ENCODE measurements at regions not wholly inside any gene's neighbourhood (a gene's known extent, or its start where the extent isn't known, plus 50 kb on each side); places are given as distances from the start of the nearest gene placed in this dataset.

DNA sequence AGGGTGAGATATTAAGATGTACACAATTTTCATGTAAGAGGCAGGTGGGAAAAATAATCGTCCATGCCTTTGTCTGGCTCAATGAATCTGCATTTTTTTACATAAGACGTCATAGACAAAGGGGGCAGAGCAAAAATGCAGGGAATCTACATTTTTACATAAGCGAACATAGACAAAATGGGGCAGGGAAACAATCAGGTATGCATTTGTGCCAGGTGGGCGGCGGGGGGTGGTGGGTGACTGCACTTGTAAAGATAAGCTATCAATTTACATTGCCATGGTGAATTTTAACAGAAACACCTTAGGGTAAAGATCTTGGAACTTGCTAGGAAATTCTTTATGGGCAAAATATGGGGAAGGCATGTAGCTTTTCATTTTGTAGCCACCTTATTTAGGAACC lies 96.3 kb upstream of the CES5A start:
- Mint-ChIP-seq H3K27me3 (ENCODE audit: low read depth in 2 of 2) (peaks cover 14 to 18% of the 10 kb centered on the region in 2 donors), H3K9me3 (peaks cover 0 to 2% of the 10 kb centered on the region in 2 donors), H3K27ac (no peak overlapping the region), H3K4me1 (no peaks in the 10 kb centered on the region), H3K4me3 (no peak overlapping the region), H3K36me3 (no peaks in the 10 kb centered on the region)
- H3K27ac ChIP-seq (ENCODE audit: low read length) = no peak overlapping the region
- no peak overlapping the region for H3K4me3 ChIP-seq (ENCODE audit: low read length)
- no peaks in the 10 kb centered on the region for H3K4me1 ChIP-seq (ENCODE audit: control insufficient read depth, insufficient read depth, low read length)
- intact Hi-C loops (cut with micrococcal nuclease) = no loop called here
- 89% methylated on average over 5 of the region's 5 CpGs for WGBS (ENCODE audit: insufficient coverage)
- H3K27me3 ChIP-seq (ENCODE audit: control insufficient read depth, insufficient read depth, low read length) = no peaks in the 10 kb centered on the region
- H3K9me3 ChIP-seq (ENCODE audit: control insufficient read depth, insufficient read depth, low read length) = no peaks in the 10 kb centered on the region
- TF ChIP-seq, protein P1, sequence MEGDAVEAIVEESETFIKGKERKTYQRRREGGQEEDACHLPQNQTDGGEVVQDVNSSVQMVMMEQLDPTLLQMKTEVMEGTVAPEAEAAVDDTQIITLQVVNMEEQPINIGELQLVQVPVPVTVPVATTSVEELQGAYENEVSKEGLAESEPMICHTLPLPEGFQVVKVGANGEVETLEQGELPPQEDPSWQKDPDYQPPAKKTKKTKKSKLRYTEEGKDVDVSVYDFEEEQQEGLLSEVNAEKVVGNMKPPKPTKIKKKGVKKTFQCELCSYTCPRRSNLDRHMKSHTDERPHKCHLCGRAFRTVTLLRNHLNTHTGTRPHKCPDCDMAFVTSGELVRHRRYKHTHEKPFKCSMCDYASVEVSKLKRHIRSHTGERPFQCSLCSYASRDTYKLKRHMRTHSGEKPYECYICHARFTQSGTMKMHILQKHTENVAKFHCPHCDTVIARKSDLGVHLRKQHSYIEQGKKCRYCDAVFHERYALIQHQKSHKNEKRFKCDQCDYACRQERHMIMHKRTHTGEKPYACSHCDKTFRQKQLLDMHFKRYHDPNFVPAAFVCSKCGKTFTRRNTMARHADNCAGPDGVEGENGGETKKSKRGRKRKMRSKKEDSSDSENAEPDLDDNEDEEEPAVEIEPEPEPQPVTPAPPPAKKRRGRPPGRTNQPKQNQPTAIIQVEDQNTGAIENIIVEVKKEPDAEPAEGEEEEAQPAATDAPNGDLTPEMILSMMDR (IDR thresholded peaks at IDR 0.05) = no peak
- H3K36me3 ChIP-seq (ENCODE audit: control insufficient read depth, insufficient read depth, low read length) = no peaks in the 10 kb centered on the region
- ATAC-seq = no peak
- DNase-seq = no peak

DNA sequence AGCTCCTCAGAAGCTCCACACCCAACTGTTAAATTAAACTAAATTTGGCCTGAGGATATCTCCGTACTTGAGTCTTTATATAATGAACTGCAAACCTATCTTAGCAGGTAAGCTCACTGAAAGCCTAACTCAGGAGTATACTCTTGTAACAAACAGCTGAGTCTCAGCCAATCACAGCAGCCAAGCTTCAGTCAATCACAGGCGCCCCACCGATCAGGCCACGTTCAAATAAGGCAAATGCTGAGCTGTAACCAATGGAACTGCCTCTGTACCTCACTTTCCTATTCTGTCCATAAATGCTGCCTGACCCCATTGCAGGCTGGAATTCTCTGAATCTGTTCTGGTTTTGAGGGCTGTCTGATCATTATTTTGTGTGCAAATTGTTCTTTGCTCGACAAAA lies 93.0 kb upstream of the CES5A start:
- ATAC-seq (no peak), DNase-seq (no peak)
- no peaks in the 10 kb centered on the region for H3K4me1 ChIP-seq (ENCODE audit: control insufficient read depth, insufficient read depth, low read length)
- no peak overlapping the region for H3K4me3 ChIP-seq (ENCODE audit: low read length)
- H3K36me3 Mint-ChIP-seq = no peaks in the 10 kb centered on the region
- no peaks in the 10 kb centered on the region for H3K9me3 ChIP-seq (ENCODE audit: control insufficient read depth, insufficient read depth, low read length)
- H3K9me3 Mint-ChIP-seq = no peaks in the 10 kb centered on the region
- no peaks in the 10 kb centered on the region for H3K27me3 ChIP-seq (ENCODE audit: control insufficient read depth, insufficient read depth, low read length)
- no peaks in the 10 kb centered on the region for H3K4me1 Mint-ChIP-seq
- TF ChIP-seq, protein P1 (IDR thresholded peaks at IDR 0.05) = no peak
- no peak overlapping the region for H3K4me3 Mint-ChIP-seq
- WGBS (ENCODE audit: insufficient coverage) = 80% methylated on average over 5 of the region's 5 CpGs
- no peaks in the 10 kb centered on the region for H3K36me3 ChIP-seq (ENCODE audit: control insufficient read depth, insufficient read depth, low read length)
- peaks cover 6 to 9% of the 10 kb centered on the region in 2 donors for H3K27me3 Mint-ChIP-seq (ENCODE audit: low read depth in 2 of 2)
- H3K27ac Mint-ChIP-seq = no peak overlapping the region
- no peak overlapping the region for H3K27ac ChIP-seq (ENCODE audit: low read length)
- intact Hi-C loops (cut with micrococcal nuclease) = no loop called here

DNA sequence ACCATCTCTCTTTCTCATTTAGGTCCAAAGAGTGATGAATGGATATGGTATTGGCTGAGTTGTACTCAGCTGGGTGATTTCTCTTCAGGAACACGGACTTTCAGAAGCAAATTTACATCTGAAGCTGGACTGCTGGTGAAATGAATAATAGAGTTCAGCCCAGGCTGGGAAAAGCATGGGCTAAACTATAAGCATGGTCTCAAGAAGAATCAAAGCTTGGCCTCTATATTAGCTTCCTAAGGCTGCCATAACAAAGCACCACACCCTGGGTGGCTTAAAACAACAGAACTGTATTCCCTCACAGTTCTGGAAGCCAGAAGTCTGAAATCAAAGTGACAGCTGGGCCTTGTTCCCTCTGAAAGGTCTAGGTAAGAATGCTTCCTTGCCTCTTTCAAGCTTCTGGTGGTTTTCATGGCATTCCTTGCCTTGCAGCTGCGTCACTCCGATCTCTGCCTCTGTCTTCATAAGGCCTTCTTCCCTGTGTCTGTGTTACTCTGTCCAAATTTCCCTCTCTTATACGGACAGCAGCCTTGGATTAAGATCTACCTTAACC lies 89.8 kb upstream of the CES5A start:
- H3K36me3 Mint-ChIP-seq = no peaks in the 10 kb centered on the region
- intact Hi-C loops (cut with micrococcal nuclease) = no loop called here
- H3K4me1 ChIP-seq (ENCODE audit: control insufficient read depth, insufficient read depth, low read length) = no peaks in the 10 kb centered on the region
- H3K27ac ChIP-seq (ENCODE audit: low read length) = no peak overlapping the region
- H3K4me3 ChIP-seq (ENCODE audit: low read length) = no peak overlapping the region
- H3K36me3 ChIP-seq (ENCODE audit: control insufficient read depth, insufficient read depth, low read length) = no peaks in the 10 kb centered on the region
- ATAC-seq (peak in 1 of 3 donors; percentile 14), DNase-seq (no peak)
- H3K4me1 Mint-ChIP-seq = no peaks in the 10 kb centered on the region
- 90% methylated on average over 4 of the region's 4 CpGs for WGBS (ENCODE audit: insufficient coverage)
- no peak overlapping the region for H3K27ac Mint-ChIP-seq
- no peaks in the 10 kb centered on the region for H3K27me3 ChIP-seq (ENCODE audit: control insufficient read depth, insufficient read depth, low read length)
- H3K9me3 Mint-ChIP-seq = no peaks in the 10 kb centered on the region
- H3K9me3 ChIP-seq (ENCODE audit: control insufficient read depth, insufficient read depth, low read length) = no peaks in the 10 kb centered on the region
- no peak overlapping the region for H3K4me3 Mint-ChIP-seq
- H3K27me3 Mint-ChIP-seq (ENCODE audit: low read depth in 2 of 2) = peaks cover 4 to 6% of the 10 kb centered on the region in 2 donors
- TF ChIP-seq, protein P1 (IDR thresholded peaks at IDR 0.05) = no peak

DNA sequence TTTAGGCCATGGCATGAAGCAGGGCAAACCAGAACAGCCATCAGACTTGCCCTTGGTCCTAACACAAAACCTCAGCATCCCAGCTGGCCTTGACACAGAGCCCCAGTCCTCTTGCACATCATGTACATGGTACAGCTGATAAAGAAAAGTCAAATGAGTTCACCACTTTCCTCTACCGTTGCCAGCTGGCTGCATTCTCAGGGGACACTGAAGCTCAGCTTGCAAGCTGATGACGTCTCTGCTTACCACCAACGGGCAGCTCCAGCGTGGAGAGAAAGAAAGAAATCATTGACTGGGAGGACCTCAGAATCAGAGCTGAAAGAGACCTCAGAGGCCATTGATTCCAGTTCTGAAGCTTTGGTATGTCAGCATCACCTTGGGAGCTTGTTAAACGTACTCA lies 80.7 kb upstream of the CES5A start:
- 86% methylated on average over 5 of the region's 5 CpGs for WGBS (ENCODE audit: insufficient coverage)
- Histone ChIP-seq H3K9me3 (ENCODE audit: control insufficient read depth, insufficient read depth, low read length) (no peaks in the 10 kb centered on the region), H3K36me3 (ENCODE audit: control insufficient read depth, insufficient read depth, low read length) (no peaks in the 10 kb centered on the region), H3K4me3 (ENCODE audit: low read length) (no peak overlapping the region), H3K4me1 (ENCODE audit: control insufficient read depth, insufficient read depth, low read length) (no peaks in the 10 kb centered on the region), H3K27me3 (ENCODE audit: control insufficient read depth, insufficient read depth, low read length) (peaks cover 3% of the 10 kb centered on the region), H3K27ac (ENCODE audit: low read length) (no peak overlapping the region)
- H3K27me3 Mint-ChIP-seq (ENCODE audit: low read depth in 2 of 2) = peaks cover 12 to 53% of the 10 kb centered on the region in 2 donors
- no peak overlapping the region for H3K27ac Mint-ChIP-seq
- TF ChIP-seq, protein P1 (IDR thresholded peaks at IDR 0.05) = no peak
- intact Hi-C loops (cut with micrococcal nuclease) = no loop called here
- no peak overlapping the region for H3K4me3 Mint-ChIP-seq
- no peaks in the 10 kb centered on the region for H3K36me3 Mint-ChIP-seq
- no peak for ATAC-seq
- no peaks in the 10 kb centered on the region for H3K4me1 Mint-ChIP-seq
- H3K9me3 Mint-ChIP-seq = peaks cover 0 to 2% of the 10 kb centered on the region in 2 donors
- no peak for DNase-seq
